ENCODE measurements at regions not wholly inside any gene's neighbourhood (a gene's known extent, or its start where the extent isn't known, plus 50 kb on each side); places are given as distances from the start of the nearest gene placed in this dataset.
"Not testable (repeated sequence)": the region's sequence is repeated elsewhere in the genome, so short reads cannot be mapped to it uniquely, and the experiment has no call there.

DNA sequence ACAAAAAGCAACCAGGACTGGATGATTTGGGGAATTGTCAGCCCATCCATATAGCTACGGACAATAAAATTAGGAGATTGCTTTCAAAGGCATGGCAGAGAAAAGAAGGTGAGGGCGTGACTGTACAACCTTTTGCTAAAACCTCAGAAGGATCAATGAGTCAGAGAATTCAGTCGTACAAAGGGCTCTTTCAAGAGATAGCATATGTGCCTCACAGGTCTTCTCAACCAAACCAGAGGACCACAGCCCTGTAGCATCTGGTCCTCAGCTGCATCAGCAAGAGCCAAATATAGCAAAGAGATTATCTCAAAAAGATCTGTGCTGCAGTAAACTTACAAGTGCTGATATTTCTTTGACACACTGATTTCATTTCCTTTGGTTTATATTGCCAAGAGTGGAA, 149.9 kb upstream of the RAB6C start:
- FAIRE-seq: no peak

DNA sequence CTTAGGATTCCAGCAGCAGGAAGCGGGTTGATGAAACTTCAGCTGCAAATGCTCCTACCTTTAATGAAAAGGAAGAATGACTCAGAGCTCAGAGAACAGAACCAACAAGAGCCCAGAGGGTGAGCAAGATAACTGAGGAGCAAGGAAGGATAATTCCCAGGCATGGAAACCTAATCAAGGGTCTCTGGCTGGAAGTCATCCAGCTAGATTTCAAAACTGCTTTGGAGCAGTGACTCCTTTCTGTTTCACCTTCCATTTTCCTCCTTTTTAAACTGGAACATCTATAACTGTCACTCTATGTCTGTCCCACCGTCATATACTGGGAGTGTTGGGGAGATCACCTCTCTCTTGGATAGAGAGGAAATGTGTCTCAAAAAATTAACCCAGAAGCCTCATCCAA, 148.4 kb upstream of the RAB6C start:
- FAIRE-seq: no peak

DNA sequence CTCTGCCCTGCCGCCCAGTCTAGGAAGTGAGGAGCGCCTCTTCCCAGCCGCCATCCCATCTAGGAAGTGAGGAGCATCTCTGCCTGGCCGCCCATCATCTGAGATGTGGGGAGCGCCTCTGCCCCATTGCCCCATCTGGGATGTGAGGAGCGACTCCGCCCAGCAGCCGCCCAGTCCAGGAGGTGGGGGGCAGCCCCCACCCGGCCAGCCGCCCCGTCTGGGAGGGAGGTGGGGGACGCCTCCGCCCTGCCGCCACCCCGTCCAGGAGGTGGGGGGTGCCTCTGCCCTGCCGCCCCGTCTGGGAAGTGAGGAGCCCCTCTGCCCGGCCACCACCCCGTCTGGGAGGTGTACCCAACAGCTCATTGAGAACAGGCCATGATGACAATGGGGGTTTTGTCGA, 146.0 kb upstream of the RAB6C start:
- not testable (repeated sequence) for FAIRE-seq

DNA sequence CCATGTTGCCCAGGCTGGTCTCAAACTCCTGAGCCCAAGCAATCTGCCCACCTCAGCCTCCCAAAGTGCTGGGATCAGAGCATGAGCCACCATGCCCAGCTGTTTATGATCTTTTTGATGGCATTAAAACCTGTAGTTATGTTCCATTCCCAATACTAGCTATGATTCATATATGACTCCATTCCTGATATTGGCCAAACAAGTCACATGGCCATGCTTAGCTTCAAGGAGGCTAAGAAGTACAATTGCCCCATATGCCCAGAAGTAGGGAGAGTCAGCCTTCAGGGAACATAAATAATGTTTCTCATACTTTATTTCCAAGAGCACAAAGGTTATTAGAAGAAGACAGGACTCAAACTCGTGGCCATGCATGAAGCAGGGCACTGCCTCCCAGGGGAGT, 132.4 kb upstream of the RAB6C start:
- no peak for FAIRE-seq

DNA sequence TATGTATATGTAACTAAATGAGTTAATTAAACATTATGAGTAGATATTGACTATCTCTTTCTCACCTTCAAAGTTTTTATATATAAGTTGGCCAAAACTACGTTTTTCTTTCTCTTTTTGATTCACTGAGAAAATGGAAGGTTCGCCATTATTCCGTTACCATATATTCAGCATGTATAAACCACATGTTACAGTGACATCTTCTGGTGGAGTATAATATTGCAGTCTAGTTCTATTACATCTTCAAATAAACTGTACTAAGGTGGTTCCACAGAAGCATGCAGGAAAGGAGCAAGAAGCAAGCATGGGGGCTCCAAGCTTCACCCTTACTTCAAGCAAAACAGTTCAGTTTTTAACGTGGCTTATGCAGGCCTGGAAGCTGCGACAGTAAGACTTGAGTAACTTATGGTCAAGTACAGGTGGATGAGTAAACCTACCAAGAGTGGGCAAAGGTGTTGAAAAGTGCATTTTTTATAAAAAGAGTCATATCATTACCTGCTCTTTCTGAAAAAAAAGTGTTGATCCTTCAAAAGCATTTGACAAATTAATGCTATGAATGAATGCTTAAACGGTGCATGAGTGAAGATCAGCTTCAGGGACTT, 129.8 kb upstream of the RAB6C start:
- FAIRE-seq: peak; percentile 91

DNA sequence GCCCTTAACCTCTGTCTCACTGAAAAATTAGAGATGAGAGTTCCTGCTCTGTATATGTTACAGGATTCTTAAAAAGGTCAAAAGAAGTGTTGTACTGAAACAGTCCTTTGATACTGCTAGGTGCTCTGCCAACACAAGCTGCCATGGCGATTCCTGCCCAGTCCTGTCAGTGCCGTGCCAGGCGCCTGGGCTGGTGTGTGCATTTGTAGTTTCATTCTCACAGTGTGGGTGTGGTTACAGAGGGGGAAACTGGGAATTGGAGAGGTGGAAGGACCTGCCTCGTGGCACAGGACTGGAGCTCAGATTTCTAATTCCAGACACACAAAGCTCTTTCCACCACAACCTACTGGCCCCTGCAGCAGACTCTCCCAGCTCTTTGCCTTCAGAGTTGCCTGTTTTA, 122.3 kb upstream of the RAB6C start:
- FAIRE-seq: no peak

DNA sequence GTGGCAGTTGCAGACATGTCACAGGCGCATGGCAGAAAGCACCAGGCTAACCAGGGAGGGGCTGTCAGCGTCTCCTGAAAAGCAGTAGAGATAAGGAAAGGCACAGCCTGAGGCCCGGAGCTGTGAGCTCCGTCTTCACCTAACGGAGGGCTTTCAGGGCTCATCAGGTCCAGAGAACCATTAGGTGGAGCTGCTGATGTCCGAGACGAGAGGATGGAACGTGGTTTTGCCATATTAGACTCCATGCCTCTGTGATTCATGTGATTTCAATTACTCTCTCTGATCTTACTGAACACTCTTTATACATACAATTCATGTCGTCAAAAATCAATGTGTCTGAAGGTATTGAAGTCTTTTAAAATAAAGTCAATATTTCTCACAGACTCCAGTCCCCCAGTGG, 120.3 kb upstream of the RAB6C start:
- no peak for FAIRE-seq

DNA sequence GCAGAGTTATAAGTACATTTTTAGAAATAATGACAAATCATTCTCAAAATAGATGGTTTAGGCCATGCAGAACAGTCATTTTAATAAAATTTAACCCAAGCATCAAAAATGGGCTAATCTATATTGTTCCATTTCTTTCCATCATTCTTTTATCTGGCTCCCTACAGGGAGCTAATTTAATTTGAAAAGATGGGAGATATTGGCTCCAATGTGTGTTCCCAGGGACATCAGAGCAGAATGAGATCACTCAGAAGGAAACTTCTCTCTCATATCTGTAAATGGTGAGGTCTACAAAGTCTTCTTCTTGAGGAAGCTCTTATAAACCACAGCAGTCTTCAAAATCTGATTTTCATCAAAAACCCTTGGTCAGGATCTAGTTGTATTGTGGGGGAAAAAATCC, 119.4 kb upstream of the RAB6C start:
- no peak for FAIRE-seq

DNA sequence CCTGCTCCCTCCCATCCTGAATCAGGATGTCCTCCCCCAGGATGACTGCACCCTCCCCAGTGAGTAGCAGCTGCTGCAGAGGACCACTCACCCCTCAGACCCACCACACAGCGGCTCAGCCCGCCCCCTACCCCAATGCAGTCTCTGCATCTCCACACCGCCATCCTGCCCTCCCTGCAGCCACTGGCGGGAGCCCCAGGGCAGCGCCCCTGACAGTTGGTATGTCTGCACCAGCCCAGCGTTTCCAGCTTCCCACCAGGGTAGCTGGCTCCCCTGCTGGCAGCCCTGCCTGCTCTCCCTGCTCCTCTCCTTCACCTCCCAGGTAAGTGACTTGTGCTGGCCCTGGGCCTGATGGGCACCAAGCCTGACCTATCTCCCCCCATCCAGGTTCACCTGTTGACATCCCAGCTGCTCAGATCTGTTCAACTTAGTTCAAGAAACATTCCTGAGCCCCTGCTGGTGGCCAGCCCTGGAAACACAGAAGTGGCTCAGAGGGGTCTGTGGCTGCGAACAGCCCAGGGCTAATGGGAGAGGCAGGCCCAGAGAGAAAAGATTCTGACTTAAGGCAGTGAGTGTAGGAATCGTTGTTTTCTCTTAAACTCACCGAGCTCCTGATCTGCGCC, 117.7 kb upstream of the RAB6C start:
- FAIRE-seq: no peak

DNA sequence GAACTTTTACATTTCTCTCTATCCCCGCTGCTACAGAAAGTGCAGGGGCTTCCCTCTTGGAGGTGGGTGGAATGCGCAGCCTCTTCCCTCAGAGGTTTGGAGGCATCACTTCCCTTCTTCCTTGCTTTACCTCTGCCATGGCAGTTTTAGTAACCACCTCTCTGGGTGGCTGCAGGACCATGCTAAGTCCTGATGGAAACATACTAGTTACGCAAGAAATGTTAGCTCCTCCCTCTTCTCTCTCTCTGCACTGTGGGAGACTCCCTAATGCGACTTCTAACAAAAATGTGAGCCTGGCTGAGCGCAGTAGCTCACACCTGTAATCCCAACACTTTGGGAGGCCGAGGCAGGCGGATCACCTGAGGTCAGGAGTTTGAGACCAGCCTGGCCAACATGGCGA, 116.8 kb upstream of the RAB6C start:
- FAIRE-seq: no peak

DNA sequence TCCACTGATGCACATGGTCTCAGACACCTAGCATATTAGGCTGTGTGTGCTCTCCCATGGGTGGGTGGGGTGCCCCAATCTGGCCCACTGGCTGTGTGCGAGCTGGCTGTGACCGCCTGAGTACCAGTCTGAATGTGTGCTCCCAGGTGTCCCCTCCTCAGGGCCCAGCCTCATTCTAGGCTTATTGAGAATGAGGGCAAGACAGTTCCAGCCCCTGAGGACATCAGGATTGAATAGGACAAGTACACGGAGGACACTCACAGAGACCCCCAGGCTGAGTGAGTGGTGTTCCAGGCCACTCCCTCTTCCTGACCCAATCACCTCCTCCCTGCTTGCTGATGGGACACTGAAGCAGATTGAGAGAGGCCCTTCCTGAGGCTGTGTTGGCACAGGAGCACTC, 116.1 kb upstream of the RAB6C start:
- no peak for FAIRE-seq

DNA sequence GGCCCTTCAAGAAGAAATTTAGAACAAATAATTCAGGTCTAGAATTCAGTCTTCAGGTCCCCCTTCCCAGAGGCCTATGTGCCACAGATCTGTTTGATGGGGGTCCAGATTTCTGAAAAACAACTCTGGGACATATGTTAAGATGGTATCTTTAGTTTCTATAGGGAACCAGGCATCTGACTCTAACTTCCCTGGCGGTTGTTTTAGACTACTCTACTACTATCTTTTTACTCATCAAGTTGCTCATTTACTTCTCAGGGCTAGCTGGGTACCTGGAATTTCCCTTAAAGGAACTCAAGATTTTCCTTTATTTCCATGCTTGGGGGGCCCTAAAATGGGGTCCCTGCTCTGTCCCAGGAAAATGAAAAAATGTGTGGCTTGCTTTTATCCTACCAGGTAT, 114.7 kb upstream of the RAB6C start:
- no peak for FAIRE-seq

DNA sequence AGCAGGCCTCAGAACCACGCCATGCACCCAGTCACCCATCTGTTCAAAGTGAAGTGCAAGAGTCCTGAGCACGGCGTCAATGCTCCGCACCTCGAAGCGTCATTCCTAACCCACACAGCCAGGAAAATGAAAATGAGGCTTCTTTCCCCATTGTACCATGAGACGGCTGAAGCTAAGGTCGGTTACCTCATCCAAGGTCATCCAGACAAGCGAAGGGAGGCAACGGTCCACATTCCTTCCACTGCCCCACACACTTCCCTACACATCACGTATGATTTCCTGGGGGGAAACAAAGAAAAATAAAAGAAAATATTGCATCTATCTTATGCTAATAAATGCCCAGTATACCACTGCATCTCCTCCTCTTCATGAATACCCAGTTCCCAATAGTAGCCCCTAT, 113.5 kb upstream of the RAB6C start:
- FAIRE-seq: no peak

DNA sequence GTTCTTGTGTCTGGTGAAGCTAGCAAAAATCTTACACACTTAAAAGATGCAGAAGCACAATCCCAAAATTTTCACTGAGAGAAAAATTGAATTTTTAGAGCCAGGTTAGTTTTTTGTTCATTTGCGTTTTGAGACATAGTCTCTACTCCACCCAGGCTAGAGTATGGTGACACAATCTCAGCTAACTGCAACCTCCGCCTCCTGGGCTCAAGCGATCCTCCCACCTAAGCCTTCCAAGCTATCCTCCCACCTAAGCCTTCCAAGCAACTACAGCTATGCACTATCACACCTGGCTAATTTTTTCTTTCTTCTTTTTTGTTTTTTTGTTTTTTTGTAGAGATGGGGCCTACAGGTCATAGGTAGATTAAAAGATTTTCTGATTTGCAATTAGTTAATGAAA, 113.1 kb upstream of the RAB6C start:
- FAIRE-seq: no peak

DNA sequence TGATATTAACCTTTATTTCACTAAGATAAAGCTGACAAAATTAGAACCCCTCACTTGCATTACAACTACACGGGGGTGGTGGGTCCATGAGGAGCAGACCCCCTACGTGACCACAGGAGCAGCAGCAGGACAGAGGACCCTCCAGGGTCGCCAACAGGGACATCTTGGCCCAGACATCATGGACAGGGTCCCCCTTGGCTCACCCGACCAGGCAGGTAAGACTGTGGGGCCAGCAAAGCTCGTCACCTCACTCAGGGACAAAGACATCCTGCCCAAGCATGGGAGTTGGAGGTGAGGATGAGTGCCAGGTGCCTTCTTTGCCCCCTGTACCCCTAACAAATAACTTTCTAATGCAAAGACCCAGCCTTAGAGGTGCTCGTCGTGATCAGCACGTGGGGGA, 111.3 kb upstream of the RAB6C start:
- FAIRE-seq: no peak

DNA sequence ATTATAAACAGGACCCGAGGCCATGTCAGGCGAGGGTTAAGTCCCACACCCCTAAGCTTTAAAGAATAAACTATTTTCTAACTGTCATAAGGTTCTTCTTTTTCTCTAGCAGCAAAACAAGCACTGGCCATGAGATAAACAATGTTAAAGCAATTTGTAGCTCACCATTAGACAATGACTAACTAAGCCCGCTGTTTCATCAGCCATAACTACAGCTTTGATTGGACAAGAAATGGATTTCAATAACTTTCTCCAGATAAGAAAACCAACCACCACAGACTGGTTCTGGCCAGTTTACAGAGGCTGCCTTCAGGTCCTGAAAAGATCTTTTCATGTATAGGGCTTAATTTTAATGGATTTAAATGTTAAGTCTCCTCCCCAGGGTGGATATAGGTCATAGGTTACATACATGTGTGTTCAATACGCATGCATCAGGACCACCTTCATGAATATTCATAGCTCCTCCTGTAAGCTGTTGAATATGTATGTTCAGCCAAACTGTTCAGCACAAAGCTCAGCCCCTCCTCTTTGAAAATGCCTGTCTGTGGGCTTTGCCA, 108.7 kb upstream of the RAB6C start:
- no peak for FAIRE-seq

DNA sequence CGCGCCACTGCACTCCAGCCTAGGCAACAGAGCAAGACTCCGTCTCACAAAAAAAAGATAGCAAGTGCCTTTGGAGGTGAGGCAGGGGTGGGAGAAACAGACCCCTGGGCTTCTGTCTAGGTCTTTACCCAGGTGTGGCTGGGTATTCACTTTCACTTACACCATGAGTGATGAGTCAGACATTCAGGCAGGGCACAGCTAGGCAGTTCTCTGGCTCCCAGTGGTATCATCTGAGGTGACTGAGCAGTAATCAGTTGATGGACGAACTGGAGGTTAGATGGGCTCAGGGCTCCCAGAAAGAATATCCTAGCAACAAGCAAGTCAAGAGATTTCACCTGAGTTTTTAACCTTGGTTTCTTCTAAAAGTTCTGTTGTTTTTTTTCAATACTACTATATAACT, 107.0 kb upstream of the RAB6C start:
- no peak for FAIRE-seq

DNA sequence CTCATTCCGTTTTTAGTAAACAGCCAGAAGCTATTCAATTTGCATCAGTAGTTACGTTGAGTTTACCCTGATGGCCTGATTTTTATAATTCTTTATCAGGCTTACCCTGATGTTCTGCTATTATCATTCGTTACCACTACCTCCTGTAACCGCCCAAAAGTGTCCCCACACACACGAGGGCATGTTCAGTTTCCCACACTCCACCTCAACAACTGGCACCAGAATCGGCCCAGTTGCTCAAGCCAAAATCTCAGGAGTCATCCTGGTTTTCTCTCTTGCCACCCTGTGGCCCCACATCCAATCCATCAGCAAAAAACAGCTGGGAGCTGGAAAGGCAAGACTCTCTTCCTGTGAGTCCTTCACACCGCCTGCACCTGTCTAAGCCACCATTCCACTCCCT, 102.9 kb upstream of the RAB6C start:
- FAIRE-seq: no peak

DNA sequence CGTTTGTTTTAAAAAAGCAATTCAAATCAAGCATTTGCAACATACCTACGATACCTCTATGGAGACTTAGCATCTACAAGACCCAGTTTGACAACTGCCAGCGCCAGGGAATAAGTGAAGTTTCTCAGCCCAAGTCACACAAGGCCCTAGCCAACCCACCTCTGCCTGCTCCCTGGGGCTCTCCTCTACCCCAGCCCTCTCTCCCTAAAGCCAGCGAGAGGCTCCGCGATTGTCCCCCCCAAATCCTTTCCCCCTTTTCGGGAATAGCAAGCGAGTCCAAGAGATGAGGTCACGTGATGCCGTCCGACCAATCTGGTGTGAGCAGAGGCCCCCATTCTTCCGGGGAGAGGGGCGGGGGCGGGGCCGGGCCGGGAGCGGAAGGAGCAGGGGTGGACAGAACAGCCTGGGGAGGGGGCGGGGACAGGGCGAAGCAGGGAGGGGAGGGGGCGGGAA, 102.2 kb upstream of the RAB6C start:
- FAIRE-seq: no peak

DNA sequence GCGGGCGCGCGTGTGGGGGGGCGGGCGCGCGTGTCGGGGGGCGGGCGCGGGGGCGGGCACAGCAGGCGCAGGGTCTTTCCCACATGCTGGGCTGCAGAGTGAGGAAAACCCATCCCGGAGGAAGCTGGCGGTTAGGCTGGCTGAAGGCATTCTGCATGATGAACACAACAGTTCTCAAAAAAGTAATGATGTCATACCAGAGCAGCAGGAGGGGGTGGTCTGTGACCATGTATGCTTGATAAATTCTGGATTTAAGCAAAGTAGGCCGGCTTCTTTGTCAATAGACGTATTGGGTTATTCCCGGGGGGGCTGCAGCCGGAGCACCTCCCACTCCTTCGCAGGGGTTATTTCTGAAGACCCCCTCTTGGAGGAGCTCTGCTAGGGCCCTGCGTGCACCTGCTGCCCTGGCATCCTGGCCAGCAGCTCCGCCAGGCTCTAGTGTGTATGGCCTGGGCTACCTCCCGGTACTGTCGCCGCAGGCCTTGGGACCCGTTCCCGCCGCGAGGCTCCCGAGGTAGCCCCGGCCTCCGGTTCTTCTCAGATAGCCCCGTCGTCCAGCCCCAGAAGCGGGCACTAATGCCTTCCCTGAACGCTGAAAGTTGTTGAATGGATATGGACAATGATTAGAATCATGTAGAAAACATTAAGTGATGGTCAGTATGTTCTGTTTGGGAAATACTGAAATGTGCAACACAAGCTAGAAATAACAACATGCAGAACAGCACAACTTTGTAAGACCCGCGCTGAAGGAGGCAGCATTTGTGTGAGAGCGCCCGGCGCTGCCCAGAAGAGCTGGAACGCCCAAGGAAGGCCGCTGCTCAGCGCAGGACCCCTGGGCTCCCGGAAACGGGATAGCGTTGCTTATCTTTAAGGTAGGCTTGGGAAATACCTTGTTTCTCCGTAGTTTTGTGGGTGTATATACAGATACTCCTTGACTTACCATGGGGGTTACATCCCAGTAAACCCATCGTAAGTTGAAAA, 101.4 kb upstream of the RAB6C start:
- FAIRE-seq: no peak

DNA sequence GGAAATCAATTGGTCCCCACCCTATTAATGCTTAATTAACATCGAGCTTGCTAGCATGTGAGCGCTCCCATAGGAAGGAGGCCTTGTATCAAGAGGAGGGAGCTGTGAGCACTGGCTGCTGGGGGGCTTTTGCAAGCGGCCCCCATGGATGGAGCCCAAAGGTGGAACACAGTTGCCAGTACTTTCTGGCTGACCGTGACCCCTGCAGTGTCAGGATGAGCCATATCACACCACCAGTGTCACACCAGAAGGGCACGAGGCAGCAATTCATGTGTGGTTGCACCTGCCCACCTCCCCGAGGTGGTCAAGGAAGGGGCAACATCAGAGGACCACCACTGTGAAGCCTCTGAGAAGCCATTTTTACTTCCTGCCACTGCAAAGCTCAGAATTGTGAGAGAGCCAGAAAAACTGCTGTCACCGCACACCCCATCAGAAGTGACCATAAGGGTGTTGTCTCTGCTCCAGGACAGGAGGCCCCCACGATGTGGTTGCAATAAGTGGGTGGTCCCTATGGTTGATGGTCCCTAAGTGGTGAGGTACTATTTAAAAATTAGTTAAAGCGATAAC, 99.8 kb upstream of the RAB6C start:
- FAIRE-seq: no peak

DNA sequence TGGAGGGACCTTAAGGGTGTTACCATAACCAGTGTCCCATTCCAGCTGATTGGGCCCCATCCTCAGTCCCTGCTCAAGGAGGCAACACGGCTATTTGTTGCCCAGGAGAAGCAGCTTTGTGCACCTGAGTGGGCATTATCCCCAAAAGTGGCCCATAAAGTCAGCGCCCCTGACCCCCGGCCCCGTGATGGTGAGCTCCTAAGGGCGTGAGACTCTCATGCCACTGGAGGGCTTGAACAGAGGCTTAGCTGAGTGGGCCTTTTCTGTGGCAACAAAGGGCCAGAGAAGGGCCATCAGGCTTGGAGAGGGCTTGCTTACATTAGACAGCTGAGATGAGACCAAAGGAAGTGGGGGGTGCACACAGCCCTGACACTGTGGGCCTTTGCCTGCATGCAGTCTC, 99.2 kb upstream of the RAB6C start:
- no peak for FAIRE-seq

DNA sequence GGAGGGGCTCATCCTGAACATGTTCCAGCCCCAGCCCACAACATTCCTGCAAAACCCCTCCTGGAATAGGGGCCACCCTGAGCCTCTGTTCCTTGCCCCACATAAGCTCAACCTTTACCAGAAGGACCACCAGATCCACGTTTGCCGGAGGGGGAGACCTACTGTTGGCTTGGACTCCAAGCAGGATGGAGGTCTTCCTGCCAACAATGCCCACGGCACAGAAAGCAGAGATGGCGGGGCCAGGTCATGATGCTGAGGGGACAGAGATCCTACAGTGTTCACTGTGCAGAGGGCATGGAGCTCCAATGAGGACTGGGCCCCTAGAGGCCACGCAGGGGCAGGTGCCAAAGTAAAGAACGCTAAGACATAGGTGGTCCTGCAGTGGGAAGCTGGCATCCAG, 98.5 kb upstream of the RAB6C start:
- no peak for FAIRE-seq

All from G401.6 (cell line).